ENCODE measurements at regions not wholly inside any gene's neighbourhood (a gene's known extent, or its start where the extent isn't known, plus 50 kb on each side); places are given as distances from the start of the nearest gene placed in this dataset.
A peak's percentile ranks its signal among the peaks of the same experiment; 100 is the strongest.

GRCh38 chr7:118657391-118658005 is 433.0 kb downstream of the ANKRD7 start:
- no peaks in the 10 kb centered on the region for H3K27me3 ChIP-seq (ENCODE audit: control insufficient read depth, insufficient read depth, low read length)
- no peaks in the 10 kb centered on the region for H3K9me3 ChIP-seq (replicated peaks; ENCODE audit: control insufficient read depth, low read depth, low read length)
- no peaks in the 10 kb centered on the region for H3K4me1 ChIP-seq (ENCODE audit: control insufficient read depth, insufficient read depth, low read length)
- no peak overlapping the region for H3K4me3 ChIP-seq (ENCODE audit: low read length)
- peak; percentile 12 for DNase-seq
- H3K36me3 ChIP-seq (ENCODE audit: control insufficient read depth, insufficient read depth, low read length), result no peaks in the 10 kb centered on the region
- 78% methylated on average over 1 of the region's 5 CpGs for WGBS (ENCODE audit: insufficient coverage)
- H3K27ac ChIP-seq (ENCODE audit: low read length), result no peak overlapping the region

DNA sequence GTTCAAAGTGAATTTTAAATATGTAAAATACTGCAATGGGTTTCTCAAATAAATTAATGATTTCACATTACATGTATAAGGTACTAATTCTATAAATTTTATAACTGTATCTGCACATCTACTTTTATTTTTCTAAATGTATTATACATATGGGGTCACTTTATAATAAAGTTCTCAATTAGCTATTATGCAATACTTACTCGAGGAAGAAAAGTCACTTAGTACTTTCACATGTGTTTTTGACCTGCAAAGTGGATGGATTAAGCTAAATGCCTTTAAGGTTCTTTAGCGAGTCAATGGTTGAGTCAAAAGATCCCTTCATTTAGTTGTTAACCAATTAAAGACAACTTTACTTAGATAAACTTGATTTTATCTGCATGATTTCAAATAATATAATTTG is 437.8 kb downstream of the ANKRD7 start:
- Histone ChIP-seq H3K27me3 (ENCODE audit: control insufficient read depth, insufficient read depth, low read length) (no peaks in the 10 kb centered on the region), H3K9me3 (replicated peaks; ENCODE audit: control insufficient read depth, low read depth, low read length) (no peaks in the 10 kb centered on the region), H3K4me1 (ENCODE audit: control insufficient read depth, insufficient read depth, low read length) (no peaks in the 10 kb centered on the region), H3K36me3 (ENCODE audit: control insufficient read depth, insufficient read depth, low read length) (no peaks in the 10 kb centered on the region), H3K4me3 (ENCODE audit: low read length) (no peak overlapping the region), H3K27ac (ENCODE audit: low read length) (no peak overlapping the region)
- no CpG with 5 or more reads among the region's 2 CpGs for WGBS (ENCODE audit: insufficient coverage)
- no peak for DNase-seq

- DNase-seq, result no peak
- H3K36me3 ChIP-seq (ENCODE audit: control insufficient read depth, insufficient read depth, low read length), result no peaks in the 10 kb centered on the region
- no peaks in the 10 kb centered on the region for H3K4me1 ChIP-seq (ENCODE audit: control insufficient read depth, insufficient read depth, low read length)
- H3K27ac ChIP-seq (ENCODE audit: low read length), result no peak overlapping the region
- no CpG with 5 or more reads among the region's 1 CpG for WGBS (ENCODE audit: insufficient coverage)
- H3K4me3 ChIP-seq (ENCODE audit: low read length), result no peak overlapping the region
- H3K9me3 ChIP-seq (replicated peaks; ENCODE audit: control insufficient read depth, low read depth, low read length), result no peaks in the 10 kb centered on the region
- H3K27me3 ChIP-seq (ENCODE audit: control insufficient read depth, insufficient read depth, low read length), result no peaks in the 10 kb centered on the region
Measured at GRCh38 chr7:118664498-118664897, 440.0 kb downstream of the ANKRD7 start.

DNA sequence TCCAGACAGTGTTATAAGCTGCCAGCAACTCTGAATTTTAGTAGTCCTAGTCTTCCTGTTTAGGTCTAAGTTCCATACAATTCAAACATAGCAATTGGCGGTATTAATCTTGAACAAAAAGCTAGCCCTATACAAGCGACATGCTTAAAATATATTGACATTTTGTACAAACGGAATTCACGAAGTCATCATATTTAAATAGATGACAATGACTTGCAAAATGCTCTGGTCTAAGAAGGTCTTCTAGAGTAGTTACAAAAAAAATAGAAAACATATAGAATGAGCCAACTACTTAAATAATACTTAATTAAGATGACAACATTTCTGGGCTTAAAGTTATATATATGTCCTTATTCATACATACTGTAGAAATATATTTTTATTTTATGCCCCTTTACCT is 446.6 kb downstream of the ANKRD7 start:
- Histone ChIP-seq H3K27ac (ENCODE audit: low read length) (no peak overlapping the region), H3K4me3 (ENCODE audit: low read length) (no peak overlapping the region), H3K4me1 (ENCODE audit: control insufficient read depth, insufficient read depth, low read length) (no peaks in the 10 kb centered on the region), H3K9me3 (replicated peaks; ENCODE audit: control insufficient read depth, low read depth, low read length) (no peaks in the 10 kb centered on the region), H3K27me3 (ENCODE audit: control insufficient read depth, insufficient read depth, low read length) (no peaks in the 10 kb centered on the region), H3K36me3 (ENCODE audit: control insufficient read depth, insufficient read depth, low read length) (no peaks in the 10 kb centered on the region)
- DNase-seq, result no peak
- no CpG with 5 or more reads among the region's 4 CpGs for WGBS (ENCODE audit: insufficient coverage)

- Histone ChIP-seq H3K4me3 (ENCODE audit: low read length) (no peak overlapping the region), H3K9me3 (replicated peaks; ENCODE audit: control insufficient read depth, low read depth, low read length) (no peaks in the 10 kb centered on the region), H3K36me3 (ENCODE audit: control insufficient read depth, insufficient read depth, low read length) (no peaks in the 10 kb centered on the region), H3K4me1 (ENCODE audit: control insufficient read depth, insufficient read depth, low read length) (no peaks in the 10 kb centered on the region), H3K27me3 (ENCODE audit: control insufficient read depth, insufficient read depth, low read length) (no peaks in the 10 kb centered on the region), H3K27ac (ENCODE audit: low read length) (no peak overlapping the region)
- no peak for DNase-seq
Measured at GRCh38 chr7:118684796-118685195, 460.3 kb downstream of the ANKRD7 start.

DNA sequence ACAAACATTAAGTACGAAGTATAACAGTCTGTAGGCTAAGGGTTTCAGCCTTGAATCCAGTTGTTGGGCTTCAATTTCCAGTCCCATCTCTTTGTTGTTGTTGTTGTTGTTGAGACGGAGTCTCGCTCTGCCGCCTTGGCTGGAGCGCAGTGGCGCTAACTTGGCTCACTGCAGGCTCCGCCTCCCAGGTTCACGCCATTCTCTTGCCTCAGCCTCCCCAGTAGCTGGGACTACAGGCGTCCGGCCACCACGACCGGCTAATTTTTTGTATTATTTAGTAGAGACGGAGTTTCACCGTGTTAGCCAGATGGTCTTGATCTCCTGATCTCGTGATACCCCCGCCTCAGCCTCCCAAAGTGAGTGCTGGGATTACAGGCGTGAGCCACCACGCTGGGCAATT is 464.9 kb downstream of the ANKRD7 start:
- Histone ChIP-seq H3K36me3 (ENCODE audit: control insufficient read depth, insufficient read depth, low read length) (no peaks in the 10 kb centered on the region), H3K4me3 (ENCODE audit: low read length) (no peak overlapping the region), H3K27ac (ENCODE audit: low read length) (no peak overlapping the region), H3K27me3 (ENCODE audit: control insufficient read depth, insufficient read depth, low read length) (no peaks in the 10 kb centered on the region), H3K9me3 (replicated peaks; ENCODE audit: control insufficient read depth, low read depth, low read length) (no peaks in the 10 kb centered on the region), H3K4me1 (ENCODE audit: control insufficient read depth, insufficient read depth, low read length) (no peaks in the 10 kb centered on the region)
- WGBS (ENCODE audit: insufficient coverage), result no CpG with 5 or more reads among the region's 18 CpGs
- DNase-seq, result no peak

GRCh38 chr7:118696879-118697278 is 472.4 kb downstream of the ANKRD7 start:
- H3K27me3 ChIP-seq (ENCODE audit: control insufficient read depth, insufficient read depth, low read length), result no peaks in the 10 kb centered on the region
- H3K4me3 ChIP-seq (ENCODE audit: low read length), result no peak overlapping the region
- WGBS (ENCODE audit: insufficient coverage), result 100% methylated on average over 1 of the region's 2 CpGs
- no peaks in the 10 kb centered on the region for H3K4me1 ChIP-seq (ENCODE audit: control insufficient read depth, insufficient read depth, low read length)
- H3K36me3 ChIP-seq (ENCODE audit: control insufficient read depth, insufficient read depth, low read length), result no peaks in the 10 kb centered on the region
- no peak for DNase-seq
- H3K27ac ChIP-seq (ENCODE audit: low read length), result no peak overlapping the region
- no peaks in the 10 kb centered on the region for H3K9me3 ChIP-seq (replicated peaks; ENCODE audit: control insufficient read depth, low read depth, low read length)

GRCh38 chr7:118699222-118699621 is 474.7 kb downstream of the ANKRD7 start:
- Histone ChIP-seq H3K9me3 (replicated peaks; ENCODE audit: control insufficient read depth, low read depth, low read length) (no peaks in the 10 kb centered on the region), H3K4me3 (ENCODE audit: low read length) (no peak overlapping the region), H3K27me3 (ENCODE audit: control insufficient read depth, insufficient read depth, low read length) (no peaks in the 10 kb centered on the region), H3K4me1 (ENCODE audit: control insufficient read depth, insufficient read depth, low read length) (no peaks in the 10 kb centered on the region), H3K36me3 (ENCODE audit: control insufficient read depth, insufficient read depth, low read length) (no peaks in the 10 kb centered on the region), H3K27ac (ENCODE audit: low read length) (no peak overlapping the region)
- DNase-seq, result no peak
- no CpG with 5 or more reads among the region's 4 CpGs for WGBS (ENCODE audit: insufficient coverage)

DNA sequence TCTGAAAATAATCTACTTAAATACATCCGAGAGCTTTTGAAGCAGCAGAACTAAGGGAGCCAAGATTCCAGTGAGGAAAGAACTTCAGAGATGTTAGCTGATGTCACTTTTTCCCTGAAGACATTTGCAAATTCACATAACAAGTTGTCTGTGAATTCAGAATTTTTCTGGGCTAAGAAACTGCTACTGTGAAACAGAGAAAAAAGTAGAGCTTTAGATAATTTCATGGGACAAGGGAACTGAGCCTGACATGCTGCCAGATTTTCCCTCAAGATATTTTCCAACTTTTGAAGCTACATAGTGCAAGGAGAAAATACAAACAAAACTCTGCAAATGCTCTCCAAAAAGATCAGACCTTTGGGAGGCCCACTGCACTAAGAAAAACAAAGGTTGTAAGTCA is 484.2 kb downstream of the ANKRD7 start:
- Histone ChIP-seq H3K4me1 (ENCODE audit: control insufficient read depth, insufficient read depth, low read length) (no peaks in the 10 kb centered on the region), H3K4me3 (ENCODE audit: low read length) (no peak overlapping the region), H3K9me3 (replicated peaks; ENCODE audit: control insufficient read depth, low read depth, low read length) (no peaks in the 10 kb centered on the region), H3K27ac (ENCODE audit: low read length) (no peak overlapping the region), H3K27me3 (ENCODE audit: control insufficient read depth, insufficient read depth, low read length) (no peaks in the 10 kb centered on the region), H3K36me3 (ENCODE audit: control insufficient read depth, insufficient read depth, low read length) (no peaks in the 10 kb centered on the region)
- peak; percentile 83 for DNase-seq
- WGBS (ENCODE audit: insufficient coverage), result no CpG with 5 or more reads among the region's 1 CpG

DNA sequence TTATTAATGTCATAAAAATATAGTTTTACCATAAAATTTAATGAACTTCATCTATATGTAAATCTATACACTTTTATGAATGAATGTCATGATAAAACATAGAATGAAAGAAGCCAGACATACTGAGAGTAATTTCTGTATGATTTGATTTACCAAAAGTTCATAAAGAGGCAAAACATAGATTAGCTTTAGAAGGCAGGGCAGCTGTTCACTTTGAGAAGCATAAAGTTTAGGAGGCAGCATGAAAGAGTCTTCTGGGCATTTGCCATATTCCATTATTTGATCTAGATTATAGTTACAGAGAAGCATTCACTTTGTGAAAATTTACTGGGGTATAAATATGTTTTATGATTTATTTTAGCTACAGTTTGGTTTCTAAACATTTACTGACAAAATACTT is 487.2 kb downstream of the ANKRD7 start:
- no peak overlapping the region for H3K4me3 ChIP-seq (ENCODE audit: low read length)
- H3K4me1 ChIP-seq (ENCODE audit: control insufficient read depth, insufficient read depth, low read length), result no peaks in the 10 kb centered on the region
- H3K9me3 ChIP-seq (replicated peaks; ENCODE audit: control insufficient read depth, low read depth, low read length), result no peaks in the 10 kb centered on the region
- H3K27ac ChIP-seq (ENCODE audit: low read length), result no peak overlapping the region
- no peaks in the 10 kb centered on the region for H3K36me3 ChIP-seq (ENCODE audit: control insufficient read depth, insufficient read depth, low read length)
- no peaks in the 10 kb centered on the region for H3K27me3 ChIP-seq (ENCODE audit: control insufficient read depth, insufficient read depth, low read length)
- peak; percentile 7 for DNase-seq

DNA sequence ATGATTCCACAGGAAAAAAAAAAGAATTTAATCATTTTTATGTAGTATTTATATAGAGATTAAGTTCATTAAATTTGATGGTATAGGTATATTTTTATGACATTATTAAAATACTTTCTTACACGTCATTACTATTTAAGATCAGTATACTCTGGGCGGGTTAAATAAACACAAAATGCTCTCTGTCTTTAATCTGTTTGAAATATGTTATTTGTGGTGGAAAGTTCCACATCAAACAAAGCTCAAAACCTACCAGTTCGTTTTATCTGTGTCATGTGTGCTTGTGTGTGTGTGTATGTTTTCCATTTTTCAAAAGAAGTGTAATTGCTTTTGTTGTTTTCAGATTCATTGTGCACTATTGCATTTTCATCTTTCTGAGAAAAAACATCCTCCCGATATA is 488.5 kb downstream of the ANKRD7 start:
- Histone ChIP-seq H3K27ac (ENCODE audit: low read length) (no peak overlapping the region), H3K9me3 (replicated peaks; ENCODE audit: control insufficient read depth, low read depth, low read length) (no peaks in the 10 kb centered on the region), H3K36me3 (ENCODE audit: control insufficient read depth, insufficient read depth, low read length) (no peaks in the 10 kb centered on the region), H3K4me3 (ENCODE audit: low read length) (no peak overlapping the region), H3K27me3 (ENCODE audit: control insufficient read depth, insufficient read depth, low read length) (no peaks in the 10 kb centered on the region), H3K4me1 (ENCODE audit: control insufficient read depth, insufficient read depth, low read length) (no peaks in the 10 kb centered on the region)
- WGBS (ENCODE audit: insufficient coverage), result no CpG with 5 or more reads among the region's 4 CpGs
- no peak for DNase-seq
